PC-3 (cell line): ENCODE measurements at regions not wholly inside any gene's neighbourhood (a gene's known extent, or its start where the extent isn't known, plus 50 kb on each side); places are given as distances from the start of the nearest gene placed in this dataset.

Experiments
- EZH2 ChIP-seq: fragments of 300-600 bp; sonication (generic); IDR thresholded peaks from one replicate; pipeline ENCODE4 v1.6.1; 2017; ENCODE audit warnings: antibody characterized with exemption, mild to moderate bottlenecking, low read length; ENCODE audit not compliant: unreplicated experiment
- TF ChIP-seq, protein P1 (sequence below): fragments of 300-600 bp; sonication (generic); conservative IDR thresholded peaks from 2 replicates; pipeline ENCODE4 v1.5.1; 2017; ENCODE audit warnings: antibody characterized with exemption, low read depth, mild to moderate bottlenecking, low read length

- TF ChIP-seq, protein P1, sequence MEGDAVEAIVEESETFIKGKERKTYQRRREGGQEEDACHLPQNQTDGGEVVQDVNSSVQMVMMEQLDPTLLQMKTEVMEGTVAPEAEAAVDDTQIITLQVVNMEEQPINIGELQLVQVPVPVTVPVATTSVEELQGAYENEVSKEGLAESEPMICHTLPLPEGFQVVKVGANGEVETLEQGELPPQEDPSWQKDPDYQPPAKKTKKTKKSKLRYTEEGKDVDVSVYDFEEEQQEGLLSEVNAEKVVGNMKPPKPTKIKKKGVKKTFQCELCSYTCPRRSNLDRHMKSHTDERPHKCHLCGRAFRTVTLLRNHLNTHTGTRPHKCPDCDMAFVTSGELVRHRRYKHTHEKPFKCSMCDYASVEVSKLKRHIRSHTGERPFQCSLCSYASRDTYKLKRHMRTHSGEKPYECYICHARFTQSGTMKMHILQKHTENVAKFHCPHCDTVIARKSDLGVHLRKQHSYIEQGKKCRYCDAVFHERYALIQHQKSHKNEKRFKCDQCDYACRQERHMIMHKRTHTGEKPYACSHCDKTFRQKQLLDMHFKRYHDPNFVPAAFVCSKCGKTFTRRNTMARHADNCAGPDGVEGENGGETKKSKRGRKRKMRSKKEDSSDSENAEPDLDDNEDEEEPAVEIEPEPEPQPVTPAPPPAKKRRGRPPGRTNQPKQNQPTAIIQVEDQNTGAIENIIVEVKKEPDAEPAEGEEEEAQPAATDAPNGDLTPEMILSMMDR, result no peak
- TF ChIP-seq EZH2, result no peak
Observed at GRCh38 chr5:136682986-136683385, 317.6 kb upstream of the TRPC7 start.
